ENCODE measurements at regions not wholly inside any gene's neighbourhood (a gene's known extent, or its start where the extent isn't known, plus 50 kb on each side); places are given as distances from the start of the nearest gene placed in this dataset.
"Not testable (repeated sequence)": the region's sequence is repeated elsewhere in the genome, so short reads cannot be mapped to it uniquely, and the experiment has no call there.

GRCh38 chr18:10179326-10179725, 265.5 kb downstream of the VAPA start:
- not testable (repeated sequence) for H3K27me3 Mint-ChIP-seq (ENCODE audit: low read depth); H3K36me3 Mint-ChIP-seq (ENCODE audit: insufficient read depth in 2 of 2); DNase-seq; H3K9me3 Mint-ChIP-seq; H3K27ac Mint-ChIP-seq; H3K4me3 Mint-ChIP-seq; ATAC-seq (replicated peaks in 1 of 2)
- peaks cover 11% of the 10 kb centered on the region for H3K4me1 Mint-ChIP-seq (ENCODE audit: low read depth)

- Mint-ChIP-seq H3K9me3 (peaks cover 2 to 3% of the 10 kb centered on the region in 2 donors), H3K4me1 (ENCODE audit: low read depth) (peaks cover 17% of the 10 kb centered on the region), H3K27me3 (ENCODE audit: low read depth) (no peaks in the 10 kb centered on the region), H3K4me3 (no peak overlapping the region), H3K36me3 (ENCODE audit: insufficient read depth in 2 of 2) (peaks cover 0 to 5% of the 10 kb centered on the region in 2 donors), H3K27ac (no peak overlapping the region)
- DNase-seq (no peak), ATAC-seq (replicated peaks in 1 of 2) (no peak)
Observed at GRCh38 chr18:10182009-10182624, 268.3 kb downstream of the VAPA start.

GRCh38 chr18:10184776-10185175, 269.7 kb upstream of the APCDD1 start:
- peak in 1 of 2 donors; percentile 37 for ATAC-seq (replicated peaks in 1 of 2)
- Mint-ChIP-seq H3K4me3 (no peak overlapping the region), H3K36me3 (ENCODE audit: insufficient read depth in 2 of 2) (peaks cover 0 to 5% of the 10 kb centered on the region in 2 donors), H3K9me3 (peaks cover 2 to 3% of the 10 kb centered on the region in 2 donors), H3K27me3 (ENCODE audit: low read depth) (no peaks in the 10 kb centered on the region), H3K4me1 (ENCODE audit: low read depth) (peaks cover 11% of the 10 kb centered on the region), H3K27ac (no peak overlapping the region)
- no peak for DNase-seq

- Mint-ChIP-seq H3K4me1 (ENCODE audit: low read depth) (peaks cover 5% of the 10 kb centered on the region), H3K36me3 (ENCODE audit: insufficient read depth in 2 of 2) (peaks cover 0 to 2% of the 10 kb centered on the region in 2 donors), H3K27ac (no peak overlapping the region), H3K27me3 (ENCODE audit: low read depth) (no peaks in the 10 kb centered on the region), H3K4me3 (no peak overlapping the region), H3K9me3 (peaks cover 0 to 2% of the 10 kb centered on the region in 2 donors)
- ATAC-seq (replicated peaks in 1 of 2), result no peak
- DNase-seq, result no peak
Observed at GRCh38 chr18:10188971-10189810, 265.2 kb upstream of the APCDD1 start.

- no peak overlapping the region for H3K4me3 Mint-ChIP-seq
- no peaks in the 10 kb centered on the region for H3K27me3 Mint-ChIP-seq (ENCODE audit: low read depth)
- H3K27ac Mint-ChIP-seq, result no peak overlapping the region
- H3K4me1 Mint-ChIP-seq (ENCODE audit: low read depth), result no peaks in the 10 kb centered on the region
- DNase-seq, result no peak
- H3K36me3 Mint-ChIP-seq (ENCODE audit: insufficient read depth in 2 of 2), result peaks cover 0 to 2% of the 10 kb centered on the region in 2 donors
- ATAC-seq (replicated peaks in 1 of 2), result no peak
- H3K9me3 Mint-ChIP-seq, result no peaks in the 10 kb centered on the region
Observed at GRCh38 chr18:10190564-10190963, 263.9 kb upstream of the APCDD1 start.

- H3K36me3 Mint-ChIP-seq (ENCODE audit: insufficient read depth in 2 of 2), result no peaks in the 10 kb centered on the region
- H3K9me3 Mint-ChIP-seq, result no peaks in the 10 kb centered on the region
- H3K4me3 Mint-ChIP-seq, result no peak overlapping the region
- H3K4me1 Mint-ChIP-seq (ENCODE audit: low read depth), result no peaks in the 10 kb centered on the region
- ATAC-seq (replicated peaks in 1 of 2), result no peak
- DNase-seq, result no peak
- no peak overlapping the region for H3K27ac Mint-ChIP-seq
- no peaks in the 10 kb centered on the region for H3K27me3 Mint-ChIP-seq (ENCODE audit: low read depth)
Observed at GRCh38 chr18:10193444-10193843, 261.0 kb upstream of the APCDD1 start.

GRCh38 chr18:10194592-10194991, 259.8 kb upstream of the APCDD1 start:
- H3K27me3 Mint-ChIP-seq (ENCODE audit: low read depth), result no peaks in the 10 kb centered on the region
- H3K4me1 Mint-ChIP-seq (ENCODE audit: low read depth), result no peaks in the 10 kb centered on the region
- H3K27ac Mint-ChIP-seq, result no peak overlapping the region
- ATAC-seq (replicated peaks in 1 of 2), result no peak
- H3K9me3 Mint-ChIP-seq, result no peaks in the 10 kb centered on the region
- no peaks in the 10 kb centered on the region for H3K36me3 Mint-ChIP-seq (ENCODE audit: insufficient read depth in 2 of 2)
- H3K4me3 Mint-ChIP-seq, result no peak overlapping the region
- no peak for DNase-seq

GRCh38 chr18:10195529-10195928, 258.9 kb upstream of the APCDD1 start:
- Mint-ChIP-seq H3K27me3 (ENCODE audit: low read depth) (no peaks in the 10 kb centered on the region), H3K4me1 (ENCODE audit: low read depth) (no peaks in the 10 kb centered on the region), H3K9me3 (no peaks in the 10 kb centered on the region), H3K36me3 (ENCODE audit: insufficient read depth in 2 of 2) (no peaks in the 10 kb centered on the region), H3K27ac (no peak overlapping the region), H3K4me3 (no peak overlapping the region)
- DNase-seq (no peak), ATAC-seq (replicated peaks in 1 of 2) (no peak)

- H3K9me3 Mint-ChIP-seq, result no peaks in the 10 kb centered on the region
- H3K27ac Mint-ChIP-seq, result no peak overlapping the region
- DNase-seq (no peak), ATAC-seq (replicated peaks in 1 of 2) (no peak)
- no peaks in the 10 kb centered on the region for H3K36me3 Mint-ChIP-seq (ENCODE audit: insufficient read depth in 2 of 2)
- H3K4me3 Mint-ChIP-seq, result no peak overlapping the region
- H3K4me1 Mint-ChIP-seq (ENCODE audit: low read depth), result no peaks in the 10 kb centered on the region
- H3K27me3 Mint-ChIP-seq (ENCODE audit: low read depth), result no peaks in the 10 kb centered on the region
Observed at GRCh38 chr18:10197097-10197496, 257.3 kb upstream of the APCDD1 start.

GRCh38 chr18:10201226-10201625, 253.2 kb upstream of the APCDD1 start:
- no peaks in the 10 kb centered on the region for H3K4me1 Mint-ChIP-seq (ENCODE audit: low read depth)
- H3K27ac Mint-ChIP-seq, result no peak overlapping the region
- no peak for ATAC-seq (replicated peaks in 1 of 2)
- DNase-seq, result no peak
- no peaks in the 10 kb centered on the region for H3K36me3 Mint-ChIP-seq (ENCODE audit: insufficient read depth in 2 of 2)
- no peaks in the 10 kb centered on the region for H3K9me3 Mint-ChIP-seq
- H3K4me3 Mint-ChIP-seq, result no peak overlapping the region
- H3K27me3 Mint-ChIP-seq (ENCODE audit: low read depth), result peaks cover 5% of the 10 kb centered on the region

GRCh38 chr18:10201659-10202058, 252.8 kb upstream of the APCDD1 start:
- H3K4me1 Mint-ChIP-seq (ENCODE audit: low read depth), result no peaks in the 10 kb centered on the region
- no peaks in the 10 kb centered on the region for H3K36me3 Mint-ChIP-seq (ENCODE audit: insufficient read depth in 2 of 2)
- H3K27ac Mint-ChIP-seq, result no peak overlapping the region
- H3K4me3 Mint-ChIP-seq, result no peak overlapping the region
- H3K27me3 Mint-ChIP-seq (ENCODE audit: low read depth), result peaks cover 5% of the 10 kb centered on the region
- no peak for DNase-seq
- ATAC-seq (replicated peaks in 1 of 2), result no peak
- H3K9me3 Mint-ChIP-seq, result no peaks in the 10 kb centered on the region

- ATAC-seq (replicated peaks in 1 of 2) (no peak), DNase-seq (no peak)
- H3K9me3 Mint-ChIP-seq, result no peaks in the 10 kb centered on the region
- no peaks in the 10 kb centered on the region for H3K36me3 Mint-ChIP-seq (ENCODE audit: insufficient read depth in 2 of 2)
- H3K4me1 Mint-ChIP-seq (ENCODE audit: low read depth), result no peaks in the 10 kb centered on the region
- no peak overlapping the region for H3K27ac Mint-ChIP-seq
- no peak overlapping the region for H3K4me3 Mint-ChIP-seq
- H3K27me3 Mint-ChIP-seq (ENCODE audit: low read depth), result peaks cover 5% of the 10 kb centered on the region
Observed at GRCh38 chr18:10202845-10203321, 251.6 kb upstream of the APCDD1 start.

GRCh38 chr18:10205151-10205550, 249.3 kb upstream of the APCDD1 start:
- Mint-ChIP-seq H3K9me3 (no peaks in the 10 kb centered on the region), H3K27ac (no peak overlapping the region), H3K4me1 (ENCODE audit: low read depth) (no peaks in the 10 kb centered on the region), H3K36me3 (ENCODE audit: insufficient read depth in 2 of 2) (no peaks in the 10 kb centered on the region), H3K27me3 (ENCODE audit: low read depth) (peaks cover 5% of the 10 kb centered on the region), H3K4me3 (no peak overlapping the region)
- ATAC-seq (replicated peaks in 1 of 2) (no peak), DNase-seq (no peak)

Measured in activated T-cell treated with anti-CD3 and anti-CD28 coated beads, Interleukin-2, amount 50 U/mL, for 72 hours (primary cell).